ENCODE measurements at regions not wholly inside any gene's neighbourhood (a gene's known extent, or its start where the extent isn't known, plus 50 kb on each side); places are given as distances from the start of the nearest gene placed in this dataset.

DNA sequence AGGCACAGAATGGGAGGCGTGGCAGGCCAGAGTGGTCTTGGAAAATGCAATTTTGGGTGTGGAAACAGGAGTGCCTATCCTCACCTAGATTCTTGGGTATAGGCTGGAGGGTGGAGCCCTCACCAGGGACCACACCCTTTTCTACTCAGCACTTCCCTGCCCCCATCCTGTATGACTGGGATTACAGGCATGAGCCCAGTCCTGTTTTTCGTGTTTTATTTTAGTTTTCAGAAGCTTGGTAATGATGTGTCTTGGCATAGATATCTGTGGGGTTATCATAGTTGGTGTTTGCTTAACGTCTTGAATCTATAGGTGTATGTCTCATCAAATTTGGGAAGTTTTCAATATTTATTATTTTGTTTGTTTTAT is 248.7 kb upstream of the CBLB start:
- TF ChIP-seq, protein P1, sequence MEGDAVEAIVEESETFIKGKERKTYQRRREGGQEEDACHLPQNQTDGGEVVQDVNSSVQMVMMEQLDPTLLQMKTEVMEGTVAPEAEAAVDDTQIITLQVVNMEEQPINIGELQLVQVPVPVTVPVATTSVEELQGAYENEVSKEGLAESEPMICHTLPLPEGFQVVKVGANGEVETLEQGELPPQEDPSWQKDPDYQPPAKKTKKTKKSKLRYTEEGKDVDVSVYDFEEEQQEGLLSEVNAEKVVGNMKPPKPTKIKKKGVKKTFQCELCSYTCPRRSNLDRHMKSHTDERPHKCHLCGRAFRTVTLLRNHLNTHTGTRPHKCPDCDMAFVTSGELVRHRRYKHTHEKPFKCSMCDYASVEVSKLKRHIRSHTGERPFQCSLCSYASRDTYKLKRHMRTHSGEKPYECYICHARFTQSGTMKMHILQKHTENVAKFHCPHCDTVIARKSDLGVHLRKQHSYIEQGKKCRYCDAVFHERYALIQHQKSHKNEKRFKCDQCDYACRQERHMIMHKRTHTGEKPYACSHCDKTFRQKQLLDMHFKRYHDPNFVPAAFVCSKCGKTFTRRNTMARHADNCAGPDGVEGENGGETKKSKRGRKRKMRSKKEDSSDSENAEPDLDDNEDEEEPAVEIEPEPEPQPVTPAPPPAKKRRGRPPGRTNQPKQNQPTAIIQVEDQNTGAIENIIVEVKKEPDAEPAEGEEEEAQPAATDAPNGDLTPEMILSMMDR (conservative IDR thresholded peaks at IDR 0.05; ENCODE audit: low read depth in 2 of 2), result no peak
- TF ChIP-seq ZNF331 (CRISPR knock-in tag; IDR thresholded peaks at IDR 0.05; ENCODE audit: low read depth), result no peak
- no peak for TF ChIP-seq POLR2AphosphoS5 (IDR thresholded peaks at IDR 0.05; ENCODE audit: low read depth)
- TF ChIP-seq EZH2 (IDR thresholded peaks at IDR 0.05; ENCODE audit: low read depth, unreplicated experiment), result no peak
- TF ChIP-seq ZNF114 (CRISPR knock-in tag; IDR thresholded peaks at IDR 0.05), result no peak
- TF ChIP-seq EZH2phosphoT487 (IDR thresholded peaks at IDR 0.05; ENCODE audit: unreplicated experiment), result no peak
- no peak for TF ChIP-seq CREB1 (CRISPR knock-in tag; IDR thresholded peaks at IDR 0.05; ENCODE audit: low read depth)
- no peak for TF ChIP-seq JUNB (IDR thresholded peaks at IDR 0.05; ENCODE audit: unreplicated experiment)
- TF ChIP-seq ETS1 (IDR thresholded peaks at IDR 0.05), result no peak

Measured in GM23338 (cell line).